Breast epithelium (tissue), 4 donors: ENCODE measurements at regions not wholly inside any gene's neighbourhood (a gene's known extent, or its start where the extent isn't known, plus 50 kb on each side); places are given as distances from the start of the nearest gene placed in this dataset.

Source experiments
- DNase-seq, 2 donors: peaks; one replicate each; pipeline ENCODE4 v3.0.0-alpha.2; 2019; ENCODE audit warnings: low spot score in 2 of 2
- H3K27ac ChIP-seq, 2 donors: fragments of 200-600 bp; sonication (generic) in 1 of 2; one replicate each; pipeline ENCODE4 v1.5.1; 2016 to 2019; ENCODE audit warnings: mild to moderate bottlenecking in 1 of 2
- H3K27me3 ChIP-seq, 2 donors: fragments of 200-600 bp; sonication (generic) in 1 of 2; one replicate each; pipeline versions ENCODE4 v1.5.1 to v1.6.0; 2017 to 2019; ENCODE audit warnings: control low read depth in 1 of 2, mild to moderate bottlenecking in 1 of 2
- H3K36me3 ChIP-seq: fragments of 200-600 bp; one replicate; pipeline ENCODE4 v1.5.1; 2019
- H3K4me1 ChIP-seq, 2 donors: fragments of 200-600 bp; sonication (generic); one replicate each; pipeline ENCODE4 v1.5.1; 2016 to 2019; ENCODE audit warnings: control low read depth in 1 of 2
- H3K4me3 ChIP-seq, 3 donors: fragments of 200-600 bp; sonication (generic); 1 replicate in 2 of 3; 2 replicates in 1 of 3; pipeline ENCODE4 v1.5.1; 2016 to 2019; ENCODE audit warnings: mild to moderate bottlenecking in 3 of 3, moderate library complexity in 2 of 3
- H3K9me3 ChIP-seq, 2 donors: fragments of 200-600 bp; sonication (generic) in 1 of 2; one replicate each; pipeline ENCODE4 v1.5.1; 2016 to 2019; ENCODE audit warnings: control low read depth in 1 of 2
- POLR2A ChIP-seq: fragments of 450-650 bp; IDR thresholded peaks from one replicate; pipeline ENCODE4 v1.6.1; 2016; ENCODE audit warnings: antibody characterized with exemption, mild to moderate bottlenecking, moderate library complexity
- POLR2AphosphoS5 ChIP-seq, 3 donors: sonication (generic); formaldehyde crosslinking; IDR thresholded peaks; one replicate each; pipeline ENCODE4 v1.6.1; 2017; ENCODE audit warnings: antibody characterized with exemption in 3 of 3
- intact Hi-C: fragments of 100-400 bp; cut with DNase I; formaldehyde crosslinking; loops from one replicate; pipeline ENCODE4 v1.15.1; 2023; ENCODE audit warnings: low total_unique reads
- TF ChIP-seq, protein P1 (sequence below), 3 donors: fragments of 450-650 bp; IDR thresholded peaks; one replicate each; pipeline ENCODE4 v1.5.1; 2016 to 2017; ENCODE audit warnings: antibody characterized with exemption in 3 of 3, mild to moderate bottlenecking in 3 of 3, moderate library complexity in 3 of 3

DNA sequence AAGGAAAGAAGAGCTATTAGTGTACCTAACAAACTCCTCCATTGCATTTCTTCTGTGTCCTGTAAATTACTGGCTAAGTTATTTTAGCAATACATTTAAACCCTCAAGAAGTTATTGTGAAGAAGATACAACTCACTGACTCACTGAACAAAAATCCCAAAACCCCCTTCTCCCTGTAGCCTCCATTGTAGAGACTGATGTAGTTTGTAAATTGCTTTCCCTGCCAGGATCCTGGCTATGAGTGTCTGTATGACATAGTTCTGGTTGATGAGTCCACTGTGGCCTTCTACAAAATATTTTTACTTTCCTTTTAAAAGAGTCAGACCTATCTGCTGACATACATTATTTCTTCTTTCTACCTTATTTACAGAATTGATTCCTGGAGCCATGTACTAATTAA is 155.6 kb downstream of the SLC6A15 start:
- intact Hi-C loops: no loop called here
- no peak overlapping the region for H3K27ac ChIP-seq
- H3K27me3 ChIP-seq: no peaks in the 10 kb centered on the region
- no peaks in the 10 kb centered on the region for H3K36me3 ChIP-seq
- DNase-seq: no peak
- no peaks in the 10 kb centered on the region for H3K9me3 ChIP-seq
- TF ChIP-seq POLR2AphosphoS5 (IDR thresholded peaks at IDR 0.05) (no peak), POLR2A (no peak)
- TF ChIP-seq, protein P1, sequence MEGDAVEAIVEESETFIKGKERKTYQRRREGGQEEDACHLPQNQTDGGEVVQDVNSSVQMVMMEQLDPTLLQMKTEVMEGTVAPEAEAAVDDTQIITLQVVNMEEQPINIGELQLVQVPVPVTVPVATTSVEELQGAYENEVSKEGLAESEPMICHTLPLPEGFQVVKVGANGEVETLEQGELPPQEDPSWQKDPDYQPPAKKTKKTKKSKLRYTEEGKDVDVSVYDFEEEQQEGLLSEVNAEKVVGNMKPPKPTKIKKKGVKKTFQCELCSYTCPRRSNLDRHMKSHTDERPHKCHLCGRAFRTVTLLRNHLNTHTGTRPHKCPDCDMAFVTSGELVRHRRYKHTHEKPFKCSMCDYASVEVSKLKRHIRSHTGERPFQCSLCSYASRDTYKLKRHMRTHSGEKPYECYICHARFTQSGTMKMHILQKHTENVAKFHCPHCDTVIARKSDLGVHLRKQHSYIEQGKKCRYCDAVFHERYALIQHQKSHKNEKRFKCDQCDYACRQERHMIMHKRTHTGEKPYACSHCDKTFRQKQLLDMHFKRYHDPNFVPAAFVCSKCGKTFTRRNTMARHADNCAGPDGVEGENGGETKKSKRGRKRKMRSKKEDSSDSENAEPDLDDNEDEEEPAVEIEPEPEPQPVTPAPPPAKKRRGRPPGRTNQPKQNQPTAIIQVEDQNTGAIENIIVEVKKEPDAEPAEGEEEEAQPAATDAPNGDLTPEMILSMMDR (IDR thresholded peaks at IDR 0.05): no peak
- no peaks in the 10 kb centered on the region for H3K4me1 ChIP-seq
- no peak overlapping the region for H3K4me3 ChIP-seq

GRCh38 chr12:84745127-84745526 is 167.5 kb downstream of the SLC6A15 start:
- Histone ChIP-seq H3K9me3 (no peaks in the 10 kb centered on the region), H3K4me1 (no peaks in the 10 kb centered on the region), H3K36me3 (no peaks in the 10 kb centered on the region), H3K27ac (no peak overlapping the region), H3K27me3 (no peaks in the 10 kb centered on the region), H3K4me3 (no peak overlapping the region)
- intact Hi-C loops: loop anchor here (10.0 kb wide), 1 partner anchor 510 kb away; no protein-coding TSS in a partner anchor
- no peak for TF ChIP-seq POLR2AphosphoS5 (IDR thresholded peaks at IDR 0.05)
- TF ChIP-seq POLR2A: no peak
- TF ChIP-seq, protein P1 (IDR thresholded peaks at IDR 0.05): no peak
- DNase-seq: no peak

- Histone ChIP-seq H3K27me3 (no peaks in the 10 kb centered on the region), H3K9me3 (no peaks in the 10 kb centered on the region), H3K27ac (no peak overlapping the region), H3K4me1 (no peaks in the 10 kb centered on the region), H3K4me3 (no peak overlapping the region), H3K36me3 (no peaks in the 10 kb centered on the region)
- DNase-seq: no peak
- intact Hi-C loops: loop anchor here (10.0 kb wide), 1 partner anchor 507 kb away; no protein-coding TSS in a partner anchor
- TF ChIP-seq POLR2AphosphoS5 (IDR thresholded peaks at IDR 0.05): no peak
- TF ChIP-seq POLR2A: no peak
- TF ChIP-seq, protein P1 (IDR thresholded peaks at IDR 0.05): no peak
Observed at GRCh38 chr12:84741692-84742091, 170.9 kb downstream of the SLC6A15 start.

DNA sequence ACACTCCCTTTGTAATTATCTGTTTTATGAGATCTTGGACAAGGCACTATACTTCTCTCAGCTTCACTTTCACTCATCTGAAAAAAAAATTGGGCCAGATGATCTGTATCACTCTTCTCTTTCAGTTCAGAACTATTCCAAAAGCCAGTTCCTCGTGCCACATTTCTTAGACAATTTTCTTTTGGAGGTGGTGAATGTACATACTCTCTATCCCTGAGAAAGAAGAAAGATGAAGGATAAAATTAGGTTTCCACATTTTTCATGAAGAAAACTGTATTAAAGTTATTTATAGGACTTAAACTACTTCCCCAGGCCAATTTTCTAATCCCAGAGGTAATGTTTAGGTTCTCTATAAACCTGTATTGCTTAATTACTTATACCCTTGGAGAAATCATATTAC is 171.6 kb downstream of the SLC6A15 start:
- no peak overlapping the region for H3K27ac ChIP-seq
- no peak for DNase-seq
- TF ChIP-seq, protein P1 (IDR thresholded peaks at IDR 0.05): no peak
- TF ChIP-seq POLR2A (no peak), POLR2AphosphoS5 (IDR thresholded peaks at IDR 0.05) (no peak)
- no peaks in the 10 kb centered on the region for H3K9me3 ChIP-seq
- intact Hi-C loops: loop anchor here (10.0 kb wide), 1 partner anchor 506 kb away; no protein-coding TSS in a partner anchor
- no peaks in the 10 kb centered on the region for H3K4me1 ChIP-seq
- H3K4me3 ChIP-seq: no peak overlapping the region
- no peaks in the 10 kb centered on the region for H3K36me3 ChIP-seq
- H3K27me3 ChIP-seq: no peaks in the 10 kb centered on the region

DNA sequence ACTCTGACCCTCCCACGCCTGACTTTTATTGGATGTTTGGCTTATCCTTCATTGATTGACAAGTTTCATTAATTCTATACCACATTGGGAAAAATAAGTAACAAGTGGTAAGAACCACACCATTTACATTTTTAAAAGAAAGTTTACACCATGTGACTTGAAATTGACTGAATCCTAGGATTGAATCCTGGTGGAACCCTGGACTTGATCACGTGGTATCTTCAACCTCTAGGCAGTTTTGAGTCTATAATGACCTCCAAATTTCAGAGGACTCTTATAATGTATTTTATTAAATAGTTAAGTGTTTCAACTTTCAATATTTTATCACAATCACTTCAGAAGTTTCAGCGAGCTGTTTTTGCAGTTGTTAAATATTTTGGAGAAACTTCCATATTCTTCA is 172.0 kb downstream of the SLC6A15 start:
- Histone ChIP-seq H3K27ac (no peak overlapping the region), H3K9me3 (no peaks in the 10 kb centered on the region), H3K4me3 (no peak overlapping the region), H3K4me1 (no peaks in the 10 kb centered on the region), H3K36me3 (no peaks in the 10 kb centered on the region), H3K27me3 (no peaks in the 10 kb centered on the region)
- TF ChIP-seq POLR2AphosphoS5 (IDR thresholded peaks at IDR 0.05) (no peak), POLR2A (no peak)
- TF ChIP-seq, protein P1 (IDR thresholded peaks at IDR 0.05): no peak
- intact Hi-C loops: loop anchor here (10.0 kb wide), 1 partner anchor 506 kb away; no protein-coding TSS in a partner anchor
- no peak for DNase-seq
